ENCODE measurements at regions not wholly inside any gene's neighbourhood (a gene's known extent, or its start where the extent isn't known, plus 50 kb on each side); places are given as distances from the start of the nearest gene placed in this dataset.

DNA sequence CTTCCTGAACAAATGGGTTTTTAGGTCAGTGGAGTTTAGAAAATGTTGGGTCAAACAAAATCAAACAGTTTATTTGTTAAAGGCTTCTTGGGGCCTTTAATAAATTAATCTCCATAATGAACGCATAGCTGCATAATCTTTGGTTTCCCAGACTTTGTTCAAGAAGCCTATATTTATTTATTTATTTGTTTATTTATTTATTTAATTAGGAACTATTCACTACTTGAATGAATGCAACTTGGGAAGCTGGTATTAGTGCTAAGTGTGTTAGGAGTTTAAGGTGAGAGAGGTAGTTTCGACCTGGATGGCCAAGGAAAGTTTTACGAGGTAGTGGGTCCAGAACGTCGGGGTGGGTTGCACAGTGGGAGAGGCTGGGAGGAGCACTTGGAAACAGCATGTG is 281.9 kb upstream of the C2CD4B start:
- DNase-seq = no peak

DNA sequence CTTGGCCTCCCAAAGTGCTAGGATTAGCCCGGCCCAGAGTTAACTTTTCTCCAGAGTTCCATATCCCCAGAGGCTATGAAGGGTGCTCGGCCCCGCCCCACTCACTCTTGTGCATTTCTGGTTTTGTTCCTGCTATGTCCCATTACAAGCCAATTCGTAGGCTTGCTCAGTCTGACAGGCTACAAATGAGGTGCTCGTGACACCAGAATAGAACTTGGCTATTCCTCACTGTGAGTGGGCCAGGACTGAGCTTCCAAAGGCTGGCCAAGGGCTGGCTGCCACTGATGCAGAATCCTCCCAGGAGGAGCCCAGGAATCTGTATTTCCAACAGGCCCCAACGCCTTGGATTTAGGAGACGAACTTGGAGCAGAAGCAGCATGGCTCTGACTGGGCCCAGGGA is 282.7 kb upstream of the C2CD4B start:
- DNase-seq = no peak

DNA sequence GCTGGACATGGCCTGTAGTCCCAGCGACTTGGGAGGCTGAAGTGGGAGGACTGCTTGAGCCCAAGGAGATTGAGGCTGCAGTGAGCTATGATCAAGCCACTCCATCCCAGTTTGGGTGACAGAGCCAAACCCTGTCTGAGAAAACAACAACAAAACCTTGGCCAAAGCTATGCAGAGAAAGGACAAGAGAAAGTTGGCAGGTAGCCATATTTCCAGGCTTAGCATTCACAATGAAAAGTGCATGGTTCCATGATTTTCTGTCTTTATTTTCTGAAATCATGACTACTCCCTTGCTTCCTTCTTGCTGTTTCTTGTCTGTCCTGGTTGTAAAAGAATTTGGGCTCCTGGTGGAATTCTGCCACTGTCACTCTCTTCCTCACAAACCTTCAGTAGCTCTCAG is 284.6 kb upstream of the C2CD4B start:
- DNase-seq = no peak

DNA sequence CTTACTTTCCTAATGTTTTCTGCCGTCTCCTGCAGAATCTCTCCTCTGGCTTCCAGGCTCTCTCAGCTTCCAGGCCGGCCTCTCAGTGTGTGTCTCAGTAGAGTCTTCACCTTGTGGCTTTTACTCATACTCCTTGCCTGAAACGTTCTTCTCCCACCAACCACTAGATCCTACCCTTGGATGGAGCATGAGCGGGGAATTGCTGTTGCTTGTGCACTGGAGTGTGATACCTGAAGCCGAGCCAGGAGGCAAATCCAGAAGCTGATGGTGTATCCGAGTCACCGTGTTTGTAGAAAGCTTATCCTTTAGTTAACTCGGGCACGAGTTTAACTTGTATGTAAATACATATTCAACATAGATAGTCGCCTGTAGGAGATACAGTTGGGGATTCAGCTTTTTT is 285.0 kb upstream of the C2CD4B start:
- DNase-seq = no peak

DNA sequence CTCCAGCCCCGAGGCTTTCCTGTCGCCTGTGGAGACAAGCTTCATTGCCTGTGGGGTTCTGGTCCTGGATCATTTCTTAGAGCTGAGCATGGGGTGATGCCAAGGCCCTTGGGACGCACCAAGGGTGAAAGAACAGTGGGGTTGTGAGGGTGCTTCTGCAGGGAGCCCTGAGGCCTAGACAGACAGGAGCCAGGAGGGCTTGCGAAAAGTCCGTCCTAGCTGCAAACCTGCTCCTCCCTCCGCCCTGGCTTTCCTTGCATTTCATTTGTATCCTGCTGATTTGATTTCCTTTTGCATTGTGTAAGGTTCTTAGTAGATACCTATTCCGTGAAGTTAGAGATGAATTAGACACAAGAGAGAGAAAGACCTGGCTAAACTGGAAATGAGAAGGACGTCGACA is 286.9 kb upstream of the C2CD4B start:
- no peak for DNase-seq

DNA sequence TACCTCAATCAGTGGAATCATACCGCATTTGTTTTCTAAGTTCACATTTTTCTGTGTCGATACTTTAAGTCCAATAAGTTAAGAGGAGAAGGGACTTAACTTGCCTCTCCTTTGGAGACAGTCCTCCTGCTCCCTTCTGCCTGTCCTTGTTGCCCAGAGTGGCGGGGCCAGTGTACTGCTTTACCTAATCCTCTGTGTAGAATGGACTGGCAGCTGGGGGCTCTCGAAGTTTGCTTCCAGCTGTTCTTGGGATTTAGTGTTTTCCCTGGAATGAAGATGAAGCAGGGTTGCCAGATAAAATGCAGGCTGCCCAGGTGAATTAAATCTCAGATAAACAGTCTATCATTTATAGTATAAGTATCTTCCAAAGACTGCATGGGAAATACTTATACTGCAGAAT is 287.6 kb upstream of the C2CD4B start:
- no peak for DNase-seq

DNA sequence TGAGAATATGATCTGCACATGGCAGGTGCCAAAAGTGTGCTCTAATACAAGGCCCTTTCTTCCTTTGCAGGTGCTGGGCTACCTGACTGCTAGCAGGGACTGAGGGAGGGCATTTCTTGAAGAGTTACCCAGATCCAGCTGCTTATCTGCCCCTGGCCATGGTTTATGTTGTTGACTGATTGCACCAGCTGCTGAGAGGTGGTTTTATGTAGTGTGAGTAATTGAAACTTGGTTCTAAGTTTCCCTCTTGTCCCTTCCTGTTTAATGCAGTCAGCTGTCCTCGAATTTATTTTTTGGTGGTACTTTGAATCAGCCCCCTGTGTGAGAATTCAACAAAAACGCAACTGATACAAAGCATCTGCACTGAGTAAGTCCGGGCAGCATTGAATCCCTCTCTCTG is 288.3 kb upstream of the C2CD4B start:
- no peak for DNase-seq

DNA sequence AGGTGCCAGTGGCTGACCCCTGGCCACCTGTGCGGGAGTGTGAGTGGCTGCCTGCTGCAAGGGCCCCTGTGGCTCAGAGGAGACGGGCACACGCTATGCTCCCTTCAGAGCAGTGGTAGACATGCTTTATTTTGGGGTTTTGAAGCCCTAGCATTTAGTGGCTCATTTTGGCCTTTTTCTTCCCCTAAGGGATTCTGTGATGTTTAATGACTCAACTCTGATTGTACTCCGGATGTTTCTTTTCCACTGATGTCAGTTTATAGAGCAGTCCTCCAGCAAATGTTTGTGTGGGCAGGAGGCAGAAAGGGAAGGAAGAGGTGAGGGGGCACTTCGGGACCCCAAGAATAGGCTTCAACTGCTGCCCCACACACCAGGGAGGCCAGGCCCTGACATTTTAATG is 288.9 kb upstream of the C2CD4B start:
- no peak for DNase-seq

DNA sequence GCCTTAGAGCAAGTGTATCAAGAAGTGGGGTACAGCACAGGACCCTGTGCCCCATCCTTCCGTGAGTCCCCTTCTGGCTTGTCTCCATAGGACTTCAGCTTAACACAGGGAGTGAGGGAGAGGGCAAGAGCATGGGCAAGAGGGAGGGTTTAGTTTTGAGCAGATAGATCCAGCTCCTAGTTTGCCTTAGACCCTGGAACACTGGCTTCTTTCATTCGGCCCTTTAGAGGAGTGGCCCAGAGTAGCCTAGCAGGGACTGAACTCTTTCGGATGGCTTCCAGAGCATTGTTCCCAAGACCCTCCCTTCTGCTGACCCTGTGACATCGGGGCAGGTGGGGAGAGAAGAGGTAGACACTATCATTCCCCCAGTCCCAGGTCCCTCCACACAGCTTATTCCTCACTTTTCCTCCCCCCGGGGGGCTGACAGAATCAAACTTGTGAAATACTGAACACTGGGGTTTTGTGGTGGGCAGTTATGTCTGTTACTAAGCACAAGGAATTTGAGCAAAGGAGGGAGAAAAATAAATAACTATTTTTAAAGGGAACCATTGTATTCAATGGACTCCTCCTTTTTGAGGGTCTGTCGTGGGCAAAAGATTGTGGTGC is 289.6 kb upstream of the C2CD4B start:
- DNase-seq = no peak

DNA sequence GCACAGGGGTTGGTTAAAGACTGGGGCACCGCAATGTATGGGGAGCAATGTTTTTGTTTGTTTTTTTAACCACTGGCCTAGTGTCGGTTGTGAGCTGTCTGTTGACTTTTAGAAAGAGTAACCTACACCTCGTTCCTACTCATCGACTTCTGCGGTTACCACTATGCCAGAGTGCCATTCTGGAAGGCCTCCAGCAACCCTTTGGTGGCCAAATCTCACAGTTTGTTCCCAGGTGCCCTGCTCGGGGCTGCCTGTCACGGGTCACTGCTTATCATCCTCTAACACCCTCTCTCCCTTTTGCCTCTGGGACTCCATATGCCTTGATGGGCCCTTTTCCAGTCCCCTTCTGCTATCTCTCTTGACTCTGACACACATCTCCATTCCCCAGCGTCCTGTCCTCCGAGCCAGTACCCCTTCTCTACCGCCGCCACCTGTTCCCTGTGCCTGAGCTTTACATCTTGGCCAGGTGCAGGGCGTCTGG is 290.4 kb upstream of the C2CD4B start:
- DNase-seq = no peak

DNA sequence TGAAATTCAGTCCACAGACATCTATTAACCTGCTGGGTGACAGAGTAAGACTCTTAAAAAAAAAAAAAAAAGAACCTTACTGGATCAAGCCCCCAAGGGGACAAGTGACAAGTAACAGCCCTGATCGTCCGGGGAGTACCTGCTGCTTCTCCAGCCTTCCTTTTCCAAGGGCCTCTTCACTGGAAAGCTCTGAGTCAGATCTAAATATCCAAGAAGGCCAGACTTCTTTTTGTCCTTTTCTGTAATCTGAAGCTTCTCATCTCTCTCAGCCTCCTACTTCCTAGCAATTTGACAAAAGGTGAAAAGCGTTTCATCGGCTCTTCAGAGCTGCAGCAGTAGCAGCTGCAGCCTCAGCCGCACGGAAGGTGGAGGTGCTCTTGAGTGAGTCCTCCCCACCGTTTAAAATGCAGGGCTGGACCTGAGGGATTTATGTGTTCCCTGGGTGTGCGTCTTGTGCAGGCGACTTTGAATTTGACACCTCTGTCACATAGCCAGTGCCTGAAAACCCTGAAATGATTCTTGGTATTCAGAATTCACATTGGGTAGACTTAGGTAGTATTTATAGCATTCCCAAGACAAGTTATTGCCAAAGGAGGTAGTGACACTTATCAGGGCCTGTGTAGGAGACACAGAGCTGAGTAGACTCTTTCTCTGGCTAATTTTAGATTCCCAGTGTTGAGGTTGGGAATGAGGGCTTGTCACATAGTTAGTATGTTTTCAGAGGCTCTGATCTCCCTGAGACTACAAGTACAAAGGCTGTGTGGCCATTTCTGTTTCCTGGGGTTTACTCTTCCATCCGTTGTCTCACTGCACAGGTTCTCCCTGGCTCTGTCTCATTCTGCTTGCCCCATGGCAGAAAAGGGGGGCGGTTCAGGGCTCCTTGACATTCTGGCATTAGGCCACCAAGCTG is 291.2 kb upstream of the C2CD4B start:
- no peak for DNase-seq

DNA sequence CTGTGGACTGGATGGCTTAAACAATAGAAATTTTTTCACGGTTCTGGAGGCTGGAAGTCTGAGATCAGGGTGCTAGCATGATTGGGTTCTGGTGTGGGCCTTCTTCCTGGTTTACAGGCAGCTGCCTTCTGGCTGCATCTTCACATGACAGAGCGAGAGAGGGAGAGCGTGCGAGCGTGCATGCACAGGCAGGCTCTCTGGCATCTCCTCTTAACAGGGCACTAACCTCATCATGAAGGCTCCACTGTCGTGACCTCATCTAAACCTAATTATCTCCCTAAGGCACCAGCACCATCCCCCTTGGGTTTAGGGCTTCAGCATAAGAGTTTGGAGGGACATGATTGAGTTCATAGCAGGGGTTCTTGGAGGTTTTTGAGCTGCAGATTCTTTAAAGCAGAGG is 292.0 kb upstream of the C2CD4B start:
- no peak for DNase-seq

DNA sequence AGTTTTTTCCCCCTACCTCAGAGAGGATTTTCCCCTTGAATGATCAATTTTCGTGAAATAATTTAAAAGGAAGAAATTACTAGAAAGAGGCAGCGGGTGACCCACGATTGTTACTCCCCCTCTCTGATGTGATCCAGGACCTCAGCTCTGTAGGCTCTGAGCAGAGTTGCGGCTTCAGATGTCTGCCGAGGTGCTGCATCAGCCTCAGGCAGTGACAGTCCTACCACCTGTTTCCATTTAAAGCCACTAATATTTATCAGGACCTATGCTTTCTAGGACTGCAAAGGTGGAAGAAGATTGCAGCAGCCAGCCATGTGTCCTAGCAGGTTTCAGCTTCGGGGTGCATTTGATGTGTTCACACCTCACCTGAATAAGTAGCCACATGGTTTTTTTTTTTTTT is 294.8 kb upstream of the C2CD4B start:
- DNase-seq = no peak

DNA sequence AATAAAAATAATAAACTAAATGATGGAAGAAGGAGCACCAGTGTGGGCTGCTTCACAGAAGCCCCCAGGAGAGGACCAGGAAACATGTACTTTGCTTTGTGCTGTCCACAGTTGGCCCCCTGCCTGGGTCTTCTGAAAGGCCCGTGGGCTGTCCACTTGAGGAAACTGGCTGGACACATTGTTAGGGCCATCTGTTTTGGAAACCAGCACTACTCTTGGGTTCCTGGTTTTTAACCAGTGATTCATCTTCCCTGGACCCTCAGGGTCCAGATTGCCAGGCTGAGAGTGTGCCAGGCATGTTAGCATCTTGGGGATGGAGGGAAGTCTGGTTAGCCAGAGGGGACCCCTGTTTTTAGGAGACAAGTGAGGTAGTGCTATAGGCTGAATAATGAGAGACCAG is 297.2 kb upstream of the C2CD4B start:
- no peak for DNase-seq

DNA sequence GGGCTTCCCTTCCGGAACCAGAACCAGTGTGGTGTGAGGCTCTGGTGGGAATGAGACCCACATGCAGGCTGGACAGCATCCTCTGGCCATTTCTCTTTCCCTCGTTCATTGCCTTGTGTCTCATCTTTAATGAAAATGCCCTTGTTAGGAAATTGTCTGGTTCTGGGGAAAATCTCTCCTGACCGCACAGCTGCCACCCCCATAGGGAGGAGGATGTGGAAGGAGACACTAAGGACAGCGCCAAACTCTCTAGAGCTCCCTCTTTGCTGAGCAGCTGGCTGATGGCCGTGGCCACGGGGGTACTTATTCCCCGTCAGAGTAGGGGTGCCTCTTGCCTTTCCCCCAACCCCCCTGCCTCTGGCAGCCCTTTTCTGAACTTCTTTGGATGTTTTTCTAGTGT is 297.6 kb upstream of the C2CD4B start:
- no peak for DNase-seq

DNA sequence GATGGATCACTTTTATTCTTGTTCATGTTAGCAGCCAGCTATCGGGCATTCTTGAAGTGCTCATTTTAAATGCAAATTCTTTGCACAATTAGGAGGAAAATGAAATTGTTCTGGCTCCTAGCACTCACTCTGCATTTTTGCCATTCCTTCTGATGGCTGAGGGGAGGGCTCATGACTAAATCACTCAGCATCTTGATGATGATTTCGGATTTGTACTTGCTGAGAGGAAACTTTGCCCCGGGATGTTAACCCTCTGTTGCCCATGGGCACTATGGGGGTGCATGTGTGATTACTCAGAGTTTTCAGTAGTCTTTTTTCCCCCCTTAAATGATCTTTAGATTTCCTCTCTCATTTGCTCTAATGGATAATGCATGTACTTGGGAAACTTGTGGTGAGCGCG is 299.6 kb upstream of the C2CD4B start:
- DNase-seq = no peak

DNA sequence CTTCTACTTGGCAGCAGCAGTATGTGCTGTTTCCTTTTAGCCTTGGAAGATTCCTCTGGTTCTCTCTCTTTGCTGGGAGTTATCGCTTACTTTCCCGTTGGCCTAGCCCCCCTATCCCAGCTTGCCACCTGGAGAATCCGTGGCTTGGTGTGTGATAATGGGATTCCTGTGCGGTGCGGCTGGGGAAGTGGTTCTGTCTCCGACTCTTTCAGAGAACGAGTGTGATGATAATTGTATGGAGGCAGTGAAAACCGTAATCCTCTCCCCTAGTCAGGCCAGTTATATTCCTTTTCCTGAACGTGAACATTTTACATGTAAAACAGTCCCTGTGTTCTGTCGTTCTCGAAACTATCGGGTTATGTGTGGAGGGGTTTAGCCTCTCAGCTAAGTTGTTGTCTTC is 300.1 kb upstream of the C2CD4B start:
- DNase-seq = no peak

DNA sequence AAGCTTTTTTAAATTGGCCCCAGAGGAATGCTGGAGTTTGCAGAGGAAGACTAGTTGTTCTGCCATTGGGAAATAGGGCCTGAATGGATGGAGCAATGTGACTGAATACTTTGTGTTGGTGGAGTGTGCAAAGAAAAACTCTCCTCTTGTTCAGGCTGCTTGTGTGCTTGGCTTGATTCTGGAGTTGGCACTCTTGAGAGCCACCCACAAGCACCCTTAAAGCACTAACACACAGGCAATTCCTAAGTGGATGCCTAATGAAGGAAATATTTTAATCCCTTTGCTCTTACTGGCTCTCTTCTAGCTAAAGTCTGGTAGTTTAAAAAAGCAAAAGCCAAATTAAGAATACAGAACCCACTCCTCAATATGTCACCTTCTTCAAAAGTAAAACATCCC is 304.4 kb upstream of the C2CD4B start:
- DNase-seq = no peak

DNA sequence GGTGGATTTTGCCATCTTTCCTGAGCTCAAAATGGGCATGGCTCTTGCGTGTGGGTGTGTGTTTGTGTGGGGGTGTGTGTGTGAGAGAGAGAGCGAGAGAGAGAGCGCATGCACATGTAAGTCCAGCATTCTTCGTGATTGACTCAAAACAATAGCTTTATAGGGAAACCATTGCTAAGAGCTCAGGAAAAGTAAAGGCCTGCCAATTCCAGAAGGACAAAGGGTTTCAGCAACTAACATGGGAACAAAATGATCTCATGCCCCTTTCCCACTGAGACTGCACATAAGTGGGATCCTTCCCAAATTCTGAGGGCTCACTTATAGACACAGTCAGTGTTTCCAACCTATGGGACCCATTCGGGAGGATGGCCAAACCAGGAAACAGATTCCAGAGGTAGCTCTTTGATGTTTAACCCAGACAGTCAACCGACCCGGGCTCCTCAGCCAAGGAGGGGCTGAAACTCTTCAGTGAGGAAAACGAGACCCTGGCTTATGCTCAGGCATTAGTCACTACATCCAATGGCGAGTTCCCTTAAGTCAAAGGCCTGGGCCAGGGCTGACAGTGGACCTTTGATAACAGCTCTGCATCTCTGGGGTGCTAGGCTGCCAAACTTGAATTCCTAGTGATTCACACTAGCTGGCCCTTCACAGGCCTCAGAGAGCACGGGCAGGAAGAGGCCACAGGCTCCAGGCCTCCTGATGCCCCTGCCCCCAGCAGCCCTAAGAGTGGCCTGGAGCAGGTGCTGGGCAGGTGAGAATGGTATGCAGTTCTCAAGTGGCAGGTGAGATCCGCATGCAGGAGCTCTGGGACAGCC is 305.0 kb upstream of the C2CD4B start:
- DNase-seq = no peak

DNA sequence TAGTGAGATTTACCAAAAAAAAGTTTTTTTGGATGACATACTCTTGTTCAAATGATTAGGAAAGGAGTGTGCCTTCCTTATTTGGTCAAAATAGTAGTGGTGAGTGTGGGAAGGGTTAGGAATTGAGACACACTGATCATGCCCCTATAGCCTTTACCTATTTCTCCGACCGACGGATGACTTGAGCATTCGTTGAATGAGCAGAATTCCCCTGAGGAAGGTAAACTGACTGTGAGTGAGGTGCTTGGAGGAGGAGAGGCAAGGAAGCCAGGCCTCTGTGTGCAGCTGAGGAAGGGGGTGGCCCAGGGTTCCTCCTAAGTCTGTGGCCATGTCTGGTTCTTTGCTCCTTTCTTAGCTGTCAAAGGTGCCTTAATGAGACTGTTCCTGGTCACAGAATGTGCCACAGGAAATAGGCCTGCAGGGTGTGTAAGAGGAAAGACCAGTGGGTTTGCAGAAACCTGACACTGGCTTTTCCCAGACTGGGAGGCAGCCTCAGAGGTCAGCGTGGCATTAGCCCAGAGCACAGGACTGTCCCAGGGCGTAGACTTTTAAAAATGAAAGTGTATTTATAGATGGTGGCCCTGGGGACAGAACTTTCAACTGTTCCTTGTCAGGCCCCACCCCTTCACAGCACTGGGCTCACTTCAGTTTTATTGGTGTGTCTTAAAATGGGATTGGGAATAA is 307.7 kb upstream of the C2CD4B start:
- no peak for DNase-seq

DNA sequence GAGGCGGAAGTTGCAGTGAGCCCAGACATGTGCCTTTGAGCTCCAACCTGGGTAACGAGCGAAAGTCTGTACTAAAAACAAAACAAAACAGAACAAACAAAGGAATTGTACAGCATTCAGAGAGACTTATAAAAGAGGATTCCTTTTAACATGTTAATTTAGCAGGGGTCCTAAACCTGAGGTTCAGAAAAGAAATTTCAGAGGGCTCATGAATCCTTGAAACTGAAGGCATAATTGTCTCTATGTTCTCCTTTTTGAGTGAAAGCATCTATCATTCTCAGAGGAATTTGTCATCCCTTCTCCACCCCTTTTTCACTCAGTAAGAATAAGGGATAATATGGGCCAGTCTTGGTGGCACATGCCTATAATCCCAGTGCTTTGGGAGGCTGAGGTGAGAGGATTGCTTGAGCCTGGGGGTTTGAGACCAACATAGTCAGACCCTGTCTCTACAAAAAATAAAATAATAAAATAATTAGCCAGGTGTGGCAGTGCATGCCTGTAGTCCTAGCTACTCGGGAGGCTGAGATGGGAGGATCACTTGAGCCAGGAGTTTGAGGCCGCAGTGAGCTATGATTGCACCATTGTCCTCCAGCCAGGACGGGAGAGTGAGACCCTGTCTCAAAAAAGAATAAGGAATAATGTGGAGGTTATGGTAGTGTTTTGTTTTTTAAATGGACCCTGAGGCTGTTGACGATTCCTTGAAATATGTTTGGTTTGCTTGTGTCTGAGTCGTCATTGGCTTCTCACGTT is 309.1 kb upstream of the C2CD4B start:
- no peak for DNase-seq

DNA sequence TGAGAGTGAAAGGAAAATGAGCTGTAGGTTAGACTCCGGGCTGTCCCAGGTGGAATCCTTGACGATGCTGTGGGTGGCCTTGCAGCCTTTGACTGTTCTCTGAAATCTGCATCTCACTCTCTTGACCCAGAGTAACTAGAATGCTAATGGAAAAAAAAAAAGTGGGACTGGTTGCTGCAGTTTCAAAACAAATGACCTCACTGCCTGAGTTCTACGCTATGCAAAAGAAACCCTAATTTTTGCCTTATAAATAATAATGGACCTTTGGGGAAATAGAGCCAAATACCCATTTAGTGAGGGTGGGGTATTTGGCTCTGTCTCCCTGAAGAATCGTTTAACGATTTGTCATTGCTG is 309.7 kb upstream of the C2CD4B start:
- no peak for DNase-seq

DNA sequence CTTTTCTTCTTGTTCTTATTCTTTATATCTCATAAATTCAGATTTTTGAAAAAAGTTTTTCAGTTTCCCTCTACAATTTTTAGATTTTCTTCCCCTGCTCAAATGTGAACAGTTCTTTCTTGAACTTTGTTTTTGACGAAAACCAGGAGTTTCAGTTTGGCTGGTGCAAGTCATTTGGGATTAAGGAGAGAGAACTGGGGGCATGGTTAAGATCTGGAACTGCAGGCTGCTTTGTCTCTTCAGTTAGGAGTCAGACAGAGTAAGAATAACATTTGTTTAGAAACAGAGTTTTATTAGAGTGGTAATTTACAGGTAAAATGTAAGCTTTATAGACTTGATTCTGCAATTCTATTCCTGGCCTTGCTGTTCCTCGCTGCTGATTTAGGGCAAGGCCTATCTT is 310.5 kb upstream of the C2CD4B start:
- no peak for DNase-seq
